Liver (tissue), 3 donors: ENCODE measurements at regions not wholly inside any gene's neighbourhood (a gene's known extent, or its start where the extent isn't known, plus 50 kb on each side); places are given as distances from the start of the nearest gene placed in this dataset.

Experiments
- ATF3 ChIP-seq: IDR thresholded peaks from 2 replicates; pipeline ENCODE4 v1.6.1; 2016; ENCODE audit warnings: antibody characterized with exemption
- CTCF ChIP-seq: fragments of 150-350 bp; IDR thresholded peaks from 2 replicates; pipeline ENCODE4 v1.5.1; 2017; ENCODE audit warnings: improper control_type of control experiment, low read depth, low read length; ENCODE audit not compliant: missing input control
- EGR1 ChIP-seq, 2 donors: IDR thresholded peaks; 2 replicates each; pipeline ENCODE4 v1.6.1; 2016 to 2018; ENCODE audit warnings: antibody characterized with exemption in 2 of 2, low read depth in 2 of 2
- FOXA2 ChIP-seq: IDR thresholded peaks from 2 replicates; pipeline ENCODE4 v1.6.1; 2016; ENCODE audit warnings: antibody characterized with exemption
- GABPA ChIP-seq, 2 donors: IDR thresholded peaks in 1 of 2; conservative IDR thresholded peaks in 1 of 2; 2 replicates each; pipeline ENCODE4 v1.6.1; 2016; ENCODE audit warnings: antibody characterized with exemption in 2 of 2, mild to moderate bottlenecking in 1 of 2, moderate library complexity in 1 of 2
- HNF4G ChIP-seq: IDR thresholded peaks from 2 replicates; pipeline ENCODE4 v1.6.1; 2016; ENCODE audit warnings: antibody characterized with exemption
- JUND ChIP-seq, 2 donors: IDR thresholded peaks; 2 replicates each; pipeline ENCODE4 v1.6.1; 2016; ENCODE audit warnings: antibody characterized with exemption in 2 of 2
- MAX ChIP-seq: IDR thresholded peaks from 2 replicates; pipeline ENCODE4 v1.6.1; 2016; ENCODE audit warnings: antibody characterized with exemption
- RAD21 ChIP-seq, 2 donors: IDR thresholded peaks; 2 replicates each; pipeline ENCODE4 v1.6.1; 2016; ENCODE audit warnings: antibody characterized with exemption in 2 of 2, mild to moderate bottlenecking in 2 of 2
- TAF1 ChIP-seq: conservative IDR thresholded peaks from 2 replicates; pipeline ENCODE4 v1.6.1; 2016; ENCODE audit warnings: antibody characterized with exemption, mild to moderate bottlenecking
- YY1 ChIP-seq: IDR thresholded peaks from 2 replicates; pipeline ENCODE4 v1.6.1; 2016; ENCODE audit warnings: antibody characterized with exemption, mild to moderate bottlenecking
- ZBTB33 ChIP-seq: IDR thresholded peaks from 2 replicates; pipeline ENCODE4 v1.6.1; 2016; ENCODE audit warnings: antibody characterized with exemption
- donor health status: healthy.
- donor health status: healthy.

- TF ChIP-seq CTCF (no peak), TAF1 (no peak), EGR1 (IDR thresholded peaks at IDR 0.05; ENCODE audit: low read depth in 2 of 2) (no peak), MAX (no peak), RAD21 (IDR thresholded peaks at IDR 0.05) (no peak), HNF4G (no peak), YY1 (no peak), JUND (IDR thresholded peaks at IDR 0.05) (no peak), ATF3 (no peak), ZBTB33 (no peak), GABPA (IDR thresholded peaks at IDR 0.05 in 1 of 2, conservative IDR thresholded peaks at IDR 0.05 in 1 of 2) (no peak), FOXA2 (no peak)
These were observed 1025.2 kb downstream of the FSCB start for GRCh38 chr14:43481864-43482263.
